ENCODE measurements at regions not wholly inside any gene's neighbourhood (a gene's known extent, or its start where the extent isn't known, plus 50 kb on each side); places are given as distances from the start of the nearest gene placed in this dataset.
"Not testable (repeated sequence)": the region's sequence is repeated elsewhere in the genome, so short reads cannot be mapped to it uniquely, and the experiment has no call there.

- not testable (repeated sequence) for TF ChIP-seq CTCF, POLR2A (IDR thresholded peaks at IDR 0.05)
These were observed 87.5 kb downstream of the HSFY2 start for GRCh38 chrY:18686027-18686426.

Measured in adrenal gland (tissue), 5 donors.